GM19025 (cell line): ENCODE measurements at regions not wholly inside any gene's neighbourhood (a gene's known extent, or its start where the extent isn't known, plus 50 kb on each side); places are given as distances from the start of the nearest gene placed in this dataset.
A peak's percentile ranks its signal among the peaks of the same experiment; 100 is the strongest.
"Not testable (repeated sequence)": the region's sequence is repeated elsewhere in the genome, so short reads cannot be mapped to it uniquely, and the experiment has no call there.

Source experiments
- ATAC-seq: cut with Tn5 transposase; IDR thresholded peaks from one replicate; pipeline ENCODE4 v1.9.1; 2021; ENCODE audit warnings: mild to moderate bottlenecking, low read depth, moderate library complexity; ENCODE audit not compliant: unreplicated experiment

DNA sequence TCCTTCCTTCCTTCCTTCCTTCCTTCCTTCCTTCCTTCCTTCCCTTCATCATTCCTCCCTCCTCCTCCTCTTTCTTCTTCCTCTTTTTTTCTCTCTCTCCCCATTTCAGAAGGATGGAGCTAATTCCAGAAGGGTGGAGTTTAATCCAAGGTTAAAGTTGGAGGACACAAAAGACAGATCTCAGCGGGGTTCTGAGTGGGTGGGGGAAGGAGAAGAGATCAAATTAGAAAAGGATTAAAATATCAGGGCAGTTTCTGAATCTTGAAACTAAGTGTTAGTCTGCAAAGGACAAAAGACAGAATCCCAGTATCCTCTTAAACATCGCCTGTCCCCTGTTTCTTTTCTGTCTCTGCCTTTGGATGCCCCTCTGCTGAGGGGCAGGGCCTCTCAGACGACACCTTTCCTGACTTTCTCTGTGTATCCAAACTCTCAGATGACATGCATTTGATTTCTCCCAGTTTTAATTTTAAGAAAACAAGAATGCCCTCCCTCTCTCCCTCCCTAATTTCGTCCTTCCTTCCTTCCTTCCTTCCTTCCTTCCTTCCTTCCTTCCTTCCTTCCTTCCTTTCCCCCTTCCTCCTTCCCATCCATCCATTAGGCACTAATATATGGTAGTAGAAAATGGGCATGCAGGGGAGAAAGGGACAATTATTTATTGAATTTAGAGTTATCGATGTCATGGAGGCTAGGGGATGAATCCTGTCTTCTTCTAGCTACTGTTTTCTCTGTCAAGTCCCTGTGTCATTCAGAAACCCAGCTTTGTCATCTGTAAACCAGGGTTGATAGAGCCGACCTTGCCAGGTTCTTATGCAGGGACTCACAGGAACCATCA, 269.1 kb downstream of the VRK1 start:
- ATAC-seq: no peak

- ATAC-seq: not testable (repeated sequence)
Observed at GRCh38 chr14:97068293-97068692, 271.1 kb downstream of the VRK1 start.

DNA sequence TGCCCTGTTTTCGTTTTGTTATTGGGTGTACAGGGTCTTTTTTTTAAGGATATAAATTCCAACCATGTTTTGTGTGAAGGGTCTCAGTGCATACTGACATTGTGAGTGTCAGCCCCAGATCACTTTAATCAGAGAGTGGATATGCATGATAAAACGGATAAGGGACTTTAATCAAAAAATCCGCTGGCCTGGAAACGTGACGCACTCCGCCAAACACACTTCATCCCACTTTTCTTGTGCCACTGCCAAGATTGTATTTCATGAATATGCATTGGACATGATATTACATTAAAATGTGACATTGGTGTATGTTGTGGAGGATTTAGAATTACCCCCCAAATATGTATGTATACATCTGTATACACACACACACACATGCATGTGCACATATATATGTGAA, 273.1 kb downstream of the VRK1 start:
- ATAC-seq: no peak

DNA sequence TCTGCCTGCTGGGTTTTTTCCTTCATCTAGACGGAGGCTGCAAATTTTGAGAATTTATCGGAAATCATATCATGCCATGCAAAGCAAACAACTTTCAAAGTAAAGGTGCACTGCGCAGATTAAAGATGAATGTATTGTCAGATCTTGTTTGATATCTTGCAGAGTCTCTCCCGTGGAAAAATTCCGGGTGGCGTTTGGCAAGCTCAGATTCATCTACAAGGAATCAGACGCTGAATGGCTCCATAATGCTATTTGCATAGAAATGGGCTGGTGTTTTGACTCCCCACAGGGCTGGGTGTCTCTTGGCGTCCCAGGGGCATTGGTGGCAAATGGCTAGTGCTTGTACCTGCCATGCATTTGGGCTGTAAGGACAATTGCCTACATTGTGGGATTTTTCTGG, 274.0 kb downstream of the VRK1 start:
- no peak for ATAC-seq

DNA sequence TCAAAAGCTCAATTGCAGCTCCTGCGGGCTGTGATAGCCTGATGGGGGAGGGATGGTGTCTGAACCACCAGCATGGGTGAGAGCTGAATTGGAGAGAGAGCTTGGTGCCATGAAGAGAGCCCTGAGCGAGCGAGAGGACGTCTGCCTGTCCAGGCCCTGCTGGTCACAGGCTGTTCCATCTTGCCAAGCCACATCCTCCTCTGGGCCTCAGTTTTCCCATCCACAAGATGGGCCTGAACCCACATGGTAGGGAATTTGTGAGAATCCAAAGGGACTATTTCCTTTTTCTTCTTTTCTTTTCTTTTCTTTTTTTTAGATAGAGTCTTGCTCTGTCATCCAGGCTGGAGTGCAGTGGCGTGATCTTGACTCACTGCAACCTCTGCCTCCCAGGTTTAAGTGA, 276.4 kb downstream of the VRK1 start:
- ATAC-seq: no peak

- no peak for ATAC-seq
Observed at GRCh38 chr14:97074456-97074855, 277.3 kb downstream of the VRK1 start.

DNA sequence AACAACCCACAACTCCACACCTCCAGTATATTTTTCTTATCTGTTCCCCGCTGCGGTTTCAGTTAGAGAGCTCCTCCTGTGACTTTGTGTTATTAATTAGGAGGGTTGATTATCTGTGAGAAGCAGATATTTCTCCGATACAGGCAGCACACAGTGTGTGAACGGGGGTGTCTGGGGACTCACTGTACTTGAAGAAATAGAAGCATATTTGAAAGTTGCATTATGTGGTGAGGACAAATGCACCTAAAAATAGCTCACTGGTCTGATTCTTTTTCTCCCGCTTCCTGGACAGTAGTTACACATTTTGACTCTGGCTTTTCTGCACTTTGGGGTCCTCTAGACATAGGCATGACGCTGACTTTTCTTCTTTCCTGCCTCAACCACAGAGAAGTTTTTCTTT, 277.7 kb downstream of the VRK1 start:
- ATAC-seq: no peak

DNA sequence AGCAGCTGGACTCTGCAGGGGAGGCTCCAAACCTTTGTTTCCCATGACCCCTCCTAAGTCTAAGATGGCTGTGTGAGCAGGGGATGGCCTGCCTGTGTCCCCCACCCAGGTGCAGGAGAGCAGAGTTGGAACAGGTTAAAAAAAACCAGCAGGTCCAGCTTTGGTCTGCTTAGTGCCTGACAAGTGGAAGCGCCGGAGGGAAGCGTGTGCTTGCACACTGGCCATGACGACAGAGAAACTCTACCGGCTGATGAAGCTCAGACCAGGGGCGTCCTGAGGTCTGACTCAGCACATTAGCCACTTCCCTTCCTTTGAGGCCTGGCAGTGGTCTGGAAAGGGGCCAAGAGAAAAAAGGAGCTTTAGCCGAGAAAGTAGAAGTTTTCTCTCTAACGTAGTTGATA, 280.1 kb downstream of the VRK1 start:
- ATAC-seq: no peak

DNA sequence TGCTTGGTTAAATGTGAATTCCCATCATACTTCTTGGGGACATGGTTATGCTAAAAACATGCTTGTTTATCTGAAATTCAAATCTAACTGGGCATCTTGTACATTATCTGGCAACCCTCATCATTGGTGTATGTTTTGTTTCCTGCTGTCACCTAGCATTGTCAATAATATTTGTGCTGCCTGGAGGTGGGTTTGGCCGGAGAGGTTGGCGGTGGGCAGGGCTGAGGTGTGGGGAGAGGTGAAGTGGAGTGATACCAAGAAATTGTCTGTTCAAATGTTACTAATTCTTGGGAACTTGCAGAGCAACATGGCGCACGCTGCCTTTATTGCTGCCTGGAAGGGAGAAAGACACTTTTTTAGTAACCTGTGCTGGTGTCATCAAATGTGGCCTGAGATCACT, 280.5 kb downstream of the VRK1 start:
- ATAC-seq: no peak

GRCh38 chr14:97080991-97081390, 283.8 kb downstream of the VRK1 start:
- no peak for ATAC-seq

- no peak for ATAC-seq
Observed at GRCh38 chr14:97095269-97095668, 298.1 kb downstream of the VRK1 start.

- ATAC-seq: no peak
Observed at GRCh38 chr14:97097296-97097695, 300.1 kb downstream of the VRK1 start.

- no peak for ATAC-seq
Observed at GRCh38 chr14:97100306-97100705, 303.1 kb downstream of the VRK1 start.

DNA sequence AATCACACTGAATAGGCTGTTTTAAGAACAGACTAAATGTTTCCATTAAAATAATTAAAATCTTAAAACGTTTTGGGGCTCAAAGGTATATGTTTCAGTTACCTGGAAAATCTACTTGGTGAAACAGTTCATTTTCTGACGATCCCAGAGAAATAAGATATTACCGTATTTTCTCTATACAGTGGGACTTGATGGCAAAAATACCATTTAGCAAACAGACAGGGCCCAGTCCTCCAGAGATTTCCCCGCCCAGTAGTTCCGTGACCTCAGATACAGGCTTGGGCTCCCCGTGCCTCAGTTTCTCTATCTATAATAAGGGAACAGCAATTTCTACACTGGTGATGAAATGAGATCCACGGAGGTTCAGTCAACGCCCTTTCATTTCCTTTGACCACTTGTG, 304.4 kb downstream of the VRK1 start:
- ATAC-seq: no peak

DNA sequence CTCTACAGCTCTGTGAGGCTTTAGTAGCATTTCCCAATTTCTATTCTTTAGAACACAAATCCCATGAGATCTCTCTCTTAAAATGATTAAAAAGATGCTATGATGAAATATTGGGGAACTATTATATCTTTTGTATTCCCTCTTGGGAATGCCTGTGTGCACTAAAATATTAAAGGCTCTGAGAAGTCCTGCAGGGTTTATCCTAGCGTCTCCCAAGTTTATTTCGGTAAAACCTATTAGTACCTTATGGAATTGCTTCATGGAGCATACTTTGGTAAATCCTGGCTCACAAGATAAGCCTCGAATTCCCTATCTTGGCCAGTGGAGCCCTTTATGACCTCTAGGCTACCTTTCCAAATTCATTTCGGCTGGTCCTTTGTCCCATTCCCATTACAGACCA, 306.8 kb downstream of the VRK1 start:
- ATAC-seq: no peak

- peak; percentile 63 for ATAC-seq
Observed at GRCh38 chr14:97106166-97106565, 309.0 kb downstream of the VRK1 start.

DNA sequence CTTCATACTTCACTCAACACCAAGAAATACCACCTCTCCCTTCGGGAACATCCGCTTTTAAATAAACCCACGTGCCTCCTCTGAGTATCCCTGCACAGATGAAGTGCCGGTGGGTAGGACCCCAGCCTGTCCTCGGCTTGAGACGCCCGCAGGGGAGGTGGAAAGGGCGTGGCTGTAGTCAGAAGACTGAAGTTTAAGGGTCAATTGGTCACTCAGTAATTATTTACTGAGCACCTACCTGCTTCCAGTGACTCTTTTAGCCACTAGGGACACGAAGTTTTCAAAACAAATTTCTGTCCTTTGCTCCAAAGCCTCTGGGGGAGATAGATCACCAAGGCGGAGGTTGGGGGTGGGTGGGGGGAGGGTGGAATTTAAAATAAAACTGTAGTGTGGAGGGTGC, 309.4 kb downstream of the VRK1 start:
- ATAC-seq: no peak

GRCh38 chr14:97107080-97107479, 309.9 kb downstream of the VRK1 start:
- no peak for ATAC-seq

- ATAC-seq: no peak
Observed at GRCh38 chr14:97107760-97108159, 310.6 kb downstream of the VRK1 start.

DNA sequence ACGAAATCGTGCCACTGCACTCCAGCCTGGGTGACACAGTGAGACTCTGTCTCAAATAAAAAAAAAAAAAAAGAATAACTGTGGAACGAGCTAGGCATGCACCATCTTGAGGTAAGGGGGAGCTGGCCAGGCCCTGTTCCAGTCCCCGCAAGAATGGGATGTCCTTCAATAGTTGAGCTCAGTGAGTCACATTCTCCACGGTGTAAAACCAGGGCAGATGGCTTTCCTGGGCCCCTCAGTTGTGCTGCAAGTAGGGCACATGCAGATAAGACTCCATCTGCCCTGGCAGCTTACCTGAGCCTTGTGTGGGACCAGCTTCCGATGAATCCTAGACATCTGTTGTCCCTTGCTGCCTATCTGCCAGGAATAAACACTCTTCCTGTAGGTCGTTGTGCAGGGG, 312.1 kb downstream of the VRK1 start:
- ATAC-seq: no peak

- no peak for ATAC-seq
Observed at GRCh38 chr14:97113339-97113738, 316.2 kb downstream of the VRK1 start.

DNA sequence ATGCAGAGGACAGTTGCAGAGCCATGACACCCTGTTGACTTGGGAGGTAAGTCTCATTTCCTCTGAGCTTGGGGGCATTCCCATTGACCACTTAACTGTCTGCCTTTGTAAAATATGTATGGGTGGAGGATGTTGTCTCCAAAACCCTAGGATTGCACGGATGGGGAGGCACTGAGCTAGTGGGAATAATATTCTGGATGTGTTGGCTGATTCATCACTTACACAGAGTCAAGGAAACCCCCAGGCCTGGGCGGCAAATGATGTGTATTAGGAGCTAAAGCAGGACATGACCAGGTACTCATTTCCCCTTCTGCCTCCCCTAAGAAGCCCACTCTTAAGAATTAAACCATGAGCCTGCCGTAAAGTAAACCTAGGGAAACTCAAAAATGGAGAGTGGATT, 319.4 kb downstream of the VRK1 start:
- no peak for ATAC-seq

- no peak for ATAC-seq
Observed at GRCh38 chr14:97117693-97118092, 320.5 kb downstream of the VRK1 start.
